HEK293 (cell line): ENCODE measurements at regions not wholly inside any gene's neighbourhood (a gene's known extent, or its start where the extent isn't known, plus 50 kb on each side); places are given as distances from the start of the nearest gene placed in this dataset.

ENCODE experiments used
- CTCF ChIA-PET: fragments of 350-600 bp; formaldehyde crosslinking; extraction: SDS; loops from one replicate; lab custom pipeline; 2021; ENCODE audit warnings: antibody characterized with exemption; lab: Yijun Ruan, JAX
- POLR2A ChIA-PET: fragments of 300-600 bp; formaldehyde crosslinking; extraction: SDS; loops from one replicate; lab custom pipeline; 2020; ENCODE audit warnings: antibody characterized with exemption, inconsistent platforms; lab: Yijun Ruan, JAX
- H3K27ac ChIP-seq: fragments of 200-500 bp; sonication (Bioruptor generic); 2 replicates; pipeline ENCODE4 v1.5.1; 2014; ENCODE audit warnings: low read depth, low read length, control low read depth, inconsistent platforms; ENCODE audit errors: extremely low read depth
- H3K36me3 ChIP-seq, 2 experiments: fragments of 200-500 bp in 1 of 2; sonication (Bioruptor generic) in 1 of 2; 1 replicate in 1 of 2; 2 replicates in 1 of 2; pipeline ENCODE4 v1.5.1; 2014 to 2017; ENCODE audit warnings: inconsistent platforms in 2 of 2, low read length in 2 of 2; ENCODE audit not compliant: control insufficient read depth in 2 of 2, insufficient read depth in 1 of 2
- H3K4me1 ChIP-seq: fragments of 200-500 bp; sonication (Bioruptor generic); 2 replicates; pipeline ENCODE4 v1.5.1; 2014; ENCODE audit warnings: mild to moderate bottlenecking, low read length, inconsistent platforms; ENCODE audit not compliant: control insufficient read depth, insufficient read depth
- H3K4me3 ChIP-seq: 2 replicates; pipeline ENCODE4 v1.5.1; 2011; ENCODE audit warnings: low read depth, mild to moderate bottlenecking, control low read depth, low read length, moderate library complexity
- H3K9me3 ChIP-seq: fragments of 200-500 bp; sonication (Bioruptor generic); 2 replicates; pipeline ENCODE4 v1.5.1; 2014; ENCODE audit warnings: low read depth, low read length, inconsistent platforms; ENCODE audit not compliant: control insufficient read depth, insufficient read depth
- EGR2 ChIP-seq: fragments of 450-650 bp; formaldehyde crosslinking; IDR thresholded peaks from 2 replicates; pipeline ENCODE4 v1.5.1; 2016; ENCODE audit warnings: low read depth, missing biosample characterization, missing genetic modification characterization
- GLIS2 ChIP-seq: fragments of 450-650 bp; formaldehyde crosslinking; IDR thresholded peaks from 2 replicates; pipeline ENCODE4 v1.5.1; 2016; ENCODE audit warnings: missing biosample characterization, missing genetic modification characterization
- IKZF3 ChIP-seq: fragments of 450-650 bp; IDR thresholded peaks from 2 replicates; pipeline ENCODE4 v1.5.0; 2018; ENCODE audit warnings: missing biosample characterization, mild to moderate bottlenecking, missing genetic modification characterization, moderate library complexity
- MZF1 ChIP-seq: fragments of 450-650 bp; formaldehyde crosslinking; IDR thresholded peaks from 2 replicates; pipeline ENCODE4 v1.5.1; 2017; ENCODE audit warnings: missing biosample characterization, missing genetic modification characterization, borderline replicate concordance
- REPIN1 ChIP-seq: fragments of 450-650 bp; formaldehyde crosslinking; IDR thresholded peaks from 2 replicates; pipeline ENCODE4 v1.5.1; 2017; ENCODE audit warnings: missing biosample characterization, missing genetic modification characterization, low read depth
- SCRT2 ChIP-seq: fragments of 450-650 bp; formaldehyde crosslinking; IDR thresholded peaks from 2 replicates; pipeline ENCODE4 v1.5.1; 2016; ENCODE audit warnings: missing biosample characterization, missing genetic modification characterization
- SP2 ChIP-seq: fragments of 450-650 bp; formaldehyde crosslinking; IDR thresholded peaks from 2 replicates; pipeline ENCODE4 v1.5.1; 2016; ENCODE audit warnings: missing biosample characterization, missing genetic modification characterization
- SP3 ChIP-seq: fragments of 450-650 bp; formaldehyde crosslinking; IDR thresholded peaks from 2 replicates; pipeline ENCODE4 v1.5.1; 2016; ENCODE audit warnings: missing biosample characterization, missing genetic modification characterization
- ZBTB17 ChIP-seq: fragments of 450-650 bp; formaldehyde crosslinking; IDR thresholded peaks from 2 replicates; pipeline ENCODE4 v1.5.1; 2016; ENCODE audit warnings: missing biosample characterization, missing genetic modification characterization
- ZFHX2 ChIP-seq: fragments of 450-650 bp; formaldehyde crosslinking; conservative IDR thresholded peaks from 2 replicates; pipeline ENCODE4 v1.5.1; 2016; ENCODE audit warnings: missing biosample characterization, missing genetic modification characterization
- ZFP37 ChIP-seq: fragments of 450-650 bp; formaldehyde crosslinking; IDR thresholded peaks from 2 replicates; pipeline ENCODE4 v1.5.1; 2016; ENCODE audit warnings: missing biosample characterization, missing genetic modification characterization
- ZNF335 ChIP-seq: fragments of 450-650 bp; formaldehyde crosslinking; conservative IDR thresholded peaks from 2 replicates; pipeline ENCODE4 v1.5.1; 2016; ENCODE audit warnings: missing biosample characterization, missing genetic modification characterization
- ZNF341 ChIP-seq: fragments of 450-650 bp; formaldehyde crosslinking; IDR thresholded peaks from 2 replicates; pipeline ENCODE4; 2016; ENCODE audit warnings: low read depth, missing biosample characterization, missing genetic modification characterization
- ZNF433 ChIP-seq: fragments of 450-650 bp; formaldehyde crosslinking; IDR thresholded peaks from 2 replicates; pipeline ENCODE4 v1.5.1; 2016; ENCODE audit warnings: missing biosample characterization, missing genetic modification characterization, low read depth
- ZNF785 ChIP-seq: fragments of 450-650 bp; formaldehyde crosslinking; IDR thresholded peaks from 2 replicates; pipeline ENCODE4 v1.5.1; 2016; ENCODE audit warnings: missing biosample characterization, missing genetic modification characterization
- TF ChIP-seq, protein P1 (sequence below): fragments of 450-650 bp; formaldehyde crosslinking; IDR thresholded peaks from 2 replicates; pipeline ENCODE4 v1.5.1; 2016; ENCODE audit warnings: missing biosample characterization, missing genetic modification characterization
- TF ChIP-seq, protein P2 (sequence below): fragments of 450-650 bp; formaldehyde crosslinking; IDR thresholded peaks from 2 replicates; pipeline ENCODE4 v1.5.1; 2016; ENCODE audit warnings: missing biosample characterization, missing genetic modification characterization
- TF ChIP-seq, protein P3 (sequence below): fragments of 450-650 bp; formaldehyde crosslinking; IDR thresholded peaks from 2 replicates; pipeline ENCODE4 v1.5.1; 2016; ENCODE audit warnings: missing biosample characterization, missing genetic modification characterization
- TF ChIP-seq, protein P4 (sequence below): fragments of 450-650 bp; formaldehyde crosslinking; conservative IDR thresholded peaks from 2 replicates; pipeline ENCODE4 v1.5.1; 2016; ENCODE audit warnings: low read depth, missing biosample characterization, missing genetic modification characterization
- TF ChIP-seq, protein P5 (sequence below): fragments of 450-650 bp; IDR thresholded peaks from 2 replicates; pipeline ENCODE4 v1.5.1; 2018; ENCODE audit warnings: missing biosample characterization, mild to moderate bottlenecking, missing genetic modification characterization

DNA sequence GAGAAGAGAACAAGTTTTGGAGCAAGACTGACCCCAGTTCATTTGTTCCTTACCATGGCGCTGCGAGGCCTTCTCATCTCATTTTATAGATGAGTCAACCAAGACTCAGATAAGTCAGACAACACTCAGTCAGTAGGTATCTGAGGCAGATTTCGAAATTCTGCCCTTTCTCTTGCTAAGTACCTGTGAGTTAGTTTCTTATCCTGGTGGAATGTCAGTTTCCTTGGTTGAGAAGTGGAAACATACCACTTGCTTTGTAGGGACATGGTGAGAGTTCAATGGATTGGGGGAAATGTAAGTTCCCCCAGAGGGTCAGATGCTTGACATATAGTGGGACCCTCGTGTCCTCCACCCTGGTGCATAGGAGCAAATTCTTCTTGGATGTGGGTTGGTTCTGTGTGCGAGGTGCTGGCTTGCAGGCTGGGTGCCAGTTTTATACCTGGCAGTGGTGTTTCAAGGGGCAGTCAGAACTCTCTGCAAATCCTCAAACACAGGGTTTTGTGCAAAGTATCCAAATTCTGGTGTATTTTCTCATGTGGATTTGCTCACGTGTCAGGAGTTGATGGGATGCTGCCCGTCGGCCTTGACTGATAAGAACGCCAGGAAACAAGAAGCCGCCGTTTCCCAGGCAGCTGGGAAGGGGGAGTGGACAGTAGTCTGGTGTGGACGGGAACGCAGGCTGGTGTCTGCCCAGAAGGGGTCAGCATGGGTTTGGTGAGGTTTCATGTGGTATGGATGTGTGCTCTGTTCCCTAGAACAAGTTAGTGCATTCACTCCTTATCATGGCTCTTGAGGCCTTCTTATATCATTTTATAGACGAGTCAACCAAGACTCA is 61.1 kb upstream of the CIBAR2 start (continued):
- TF ChIP-seq, protein P1, sequence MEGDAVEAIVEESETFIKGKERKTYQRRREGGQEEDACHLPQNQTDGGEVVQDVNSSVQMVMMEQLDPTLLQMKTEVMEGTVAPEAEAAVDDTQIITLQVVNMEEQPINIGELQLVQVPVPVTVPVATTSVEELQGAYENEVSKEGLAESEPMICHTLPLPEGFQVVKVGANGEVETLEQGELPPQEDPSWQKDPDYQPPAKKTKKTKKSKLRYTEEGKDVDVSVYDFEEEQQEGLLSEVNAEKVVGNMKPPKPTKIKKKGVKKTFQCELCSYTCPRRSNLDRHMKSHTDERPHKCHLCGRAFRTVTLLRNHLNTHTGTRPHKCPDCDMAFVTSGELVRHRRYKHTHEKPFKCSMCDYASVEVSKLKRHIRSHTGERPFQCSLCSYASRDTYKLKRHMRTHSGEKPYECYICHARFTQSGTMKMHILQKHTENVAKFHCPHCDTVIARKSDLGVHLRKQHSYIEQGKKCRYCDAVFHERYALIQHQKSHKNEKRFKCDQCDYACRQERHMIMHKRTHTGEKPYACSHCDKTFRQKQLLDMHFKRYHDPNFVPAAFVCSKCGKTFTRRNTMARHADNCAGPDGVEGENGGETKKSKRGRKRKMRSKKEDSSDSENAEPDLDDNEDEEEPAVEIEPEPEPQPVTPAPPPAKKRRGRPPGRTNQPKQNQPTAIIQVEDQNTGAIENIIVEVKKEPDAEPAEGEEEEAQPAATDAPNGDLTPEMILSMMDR (tag by site-specific recombination) = peak; percentile 53; the same call in 1 of the 2 replicates
- TF ChIP-seq ZNF433 (tag by site-specific recombination) = no peak
- TF ChIP-seq, protein P2, sequence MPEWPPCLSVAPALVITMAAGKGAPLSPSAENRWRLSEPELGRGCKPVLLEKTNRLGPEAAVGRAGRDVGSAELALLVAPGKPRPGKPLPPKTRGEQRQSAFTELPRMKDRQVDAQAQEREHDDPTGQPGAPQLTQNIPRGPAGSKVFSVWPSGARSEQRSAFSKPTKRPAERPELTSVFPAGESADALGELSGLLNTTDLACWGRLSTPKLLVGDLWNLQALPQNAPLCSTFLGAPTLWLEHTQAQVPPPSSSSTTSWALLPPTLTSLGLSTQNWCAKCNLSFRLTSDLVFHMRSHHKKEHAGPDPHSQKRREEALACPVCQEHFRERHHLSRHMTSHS (tag by site-specific recombination) = no peak

DNA sequence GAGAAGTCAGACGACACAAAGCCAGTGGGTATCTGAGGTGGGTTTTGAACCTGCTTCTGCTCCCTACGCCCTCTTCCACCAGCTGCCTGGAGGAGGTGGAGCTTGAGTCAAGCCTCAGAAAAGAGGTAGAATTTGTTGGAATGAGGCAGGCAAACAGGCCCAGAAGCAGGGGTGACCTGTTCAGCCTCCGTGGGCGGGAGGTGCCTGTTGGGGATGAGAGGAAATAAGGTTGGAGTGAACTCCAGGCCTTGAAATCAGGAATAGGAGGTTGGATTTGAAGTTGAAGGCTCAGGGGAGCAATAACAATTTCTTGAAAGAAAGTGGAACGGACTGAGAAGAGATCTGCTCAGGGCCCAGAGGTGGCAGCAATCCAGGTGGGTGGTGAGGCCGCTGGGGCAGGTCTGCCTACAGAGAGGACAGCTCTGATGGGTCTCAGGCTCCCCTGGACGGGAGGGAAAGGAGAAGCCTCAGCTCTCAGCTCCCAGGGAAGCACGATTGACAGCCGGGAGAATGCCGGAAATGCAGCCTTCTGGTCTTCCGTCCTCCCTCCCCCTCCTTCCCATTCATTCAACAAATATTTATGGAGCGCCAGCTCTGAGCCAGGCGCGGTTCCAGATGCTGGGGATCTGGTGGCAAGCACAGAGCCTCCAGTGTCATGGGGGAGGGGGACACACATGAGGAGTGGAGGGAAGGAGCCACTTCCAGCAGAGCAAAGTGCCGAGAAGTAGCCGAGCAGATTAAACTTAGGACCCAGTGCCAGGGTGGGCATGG is 61.9 kb upstream of the CIBAR2 start:
- peaks cover 0 to 37% of the 10 kb centered on the region in 2 experiments; a peak in 1 of 3 replicates for H3K36me3 ChIP-seq
- no peak overlapping the region; the same call in 1 of the 2 replicates for H3K27ac ChIP-seq
- POLR2A ChIA-PET = no interaction called here
- no peak overlapping the region for H3K4me3 ChIP-seq
- peaks cover 9% of the 10 kb centered on the region for H3K4me1 ChIP-seq
- no peaks in the 10 kb centered on the region for H3K9me3 ChIP-seq
- TF ChIP-seq, protein P2 (tag by site-specific recombination) = no peak
- TF ChIP-seq ZNF341 (tag by site-specific recombination) (peak; percentile 79), ZFP37 (tag by site-specific recombination) (no peak), ZNF785 (no peak), IKZF3 (tag by site-specific recombination) (peak; percentile 25; the same call in 1 of the 2 replicates), EGR2 (tag by site-specific recombination) (peak; percentile 43), GLIS2 (peak; percentile 35; the same call in 1 of the 2 replicates), SCRT2 (tag by site-specific recombination) (peak; percentile 25; the same call in 1 of the 2 replicates), ZBTB17 (0 out of 2 replicates have a peak, but pooled peaks have one; percentile 18), MZF1 (peak; percentile 68; the same call in 1 of the 2 replicates), REPIN1 (tag by site-specific recombination) (no peak), SP2 (peak; percentile 35; the same call in 1 of the 2 replicates), ZFHX2 (tag by site-specific recombination) (peak; percentile 69), ZNF335 (peak; percentile 24; the same call in 1 of the 2 replicates), SP3 (tag by site-specific recombination) (no peak)
- TF ChIP-seq, protein P3, sequence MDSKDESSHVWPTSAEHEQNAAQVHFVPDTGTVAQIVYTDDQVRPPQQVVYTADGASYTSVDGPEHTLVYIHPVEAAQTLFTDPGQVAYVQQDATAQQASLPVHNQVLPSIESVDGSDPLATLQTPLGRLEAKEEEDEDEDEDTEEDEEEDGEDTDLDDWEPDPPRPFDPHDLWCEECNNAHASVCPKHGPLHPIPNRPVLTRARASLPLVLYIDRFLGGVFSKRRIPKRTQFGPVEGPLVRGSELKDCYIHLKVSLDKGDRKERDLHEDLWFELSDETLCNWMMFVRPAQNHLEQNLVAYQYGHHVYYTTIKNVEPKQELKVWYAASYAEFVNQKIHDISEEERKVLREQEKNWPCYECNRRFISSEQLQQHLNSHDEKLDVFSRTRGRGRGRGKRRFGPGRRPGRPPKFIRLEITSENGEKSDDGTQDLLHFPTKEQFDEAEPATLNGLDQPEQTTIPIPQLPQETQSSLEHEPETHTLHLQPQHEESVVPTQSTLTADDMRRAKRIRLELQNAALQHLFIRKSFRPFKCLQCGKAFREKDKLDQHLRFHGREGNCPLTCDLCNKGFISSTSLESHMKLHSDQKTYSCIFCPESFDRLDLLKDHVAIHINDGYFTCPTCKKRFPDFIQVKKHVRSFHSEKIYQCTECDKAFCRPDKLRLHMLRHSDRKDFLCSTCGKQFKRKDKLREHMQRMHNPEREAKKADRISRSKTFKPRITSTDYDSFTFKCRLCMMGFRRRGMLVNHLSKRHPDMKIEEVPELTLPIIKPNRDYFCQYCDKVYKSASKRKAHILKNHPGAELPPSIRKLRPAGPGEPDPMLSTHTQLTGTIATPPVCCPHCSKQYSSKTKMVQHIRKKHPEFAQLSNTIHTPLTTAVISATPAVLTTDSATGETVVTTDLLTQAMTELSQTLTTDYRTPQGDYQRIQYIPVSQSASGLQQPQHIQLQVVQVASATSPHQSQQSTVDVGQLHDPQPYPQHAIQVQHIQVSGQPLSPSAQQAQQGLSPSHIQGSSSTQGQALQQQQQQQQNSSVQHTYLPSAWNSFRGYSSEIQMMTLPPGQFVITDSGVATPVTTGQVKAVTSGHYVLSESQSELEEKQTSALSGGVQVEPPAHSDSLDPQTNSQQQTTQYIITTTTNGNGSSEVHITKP (tag by site-specific recombination) = 0 out of 2 replicates have a peak, but pooled peaks have one; percentile 38
- TF ChIP-seq, protein P4, sequence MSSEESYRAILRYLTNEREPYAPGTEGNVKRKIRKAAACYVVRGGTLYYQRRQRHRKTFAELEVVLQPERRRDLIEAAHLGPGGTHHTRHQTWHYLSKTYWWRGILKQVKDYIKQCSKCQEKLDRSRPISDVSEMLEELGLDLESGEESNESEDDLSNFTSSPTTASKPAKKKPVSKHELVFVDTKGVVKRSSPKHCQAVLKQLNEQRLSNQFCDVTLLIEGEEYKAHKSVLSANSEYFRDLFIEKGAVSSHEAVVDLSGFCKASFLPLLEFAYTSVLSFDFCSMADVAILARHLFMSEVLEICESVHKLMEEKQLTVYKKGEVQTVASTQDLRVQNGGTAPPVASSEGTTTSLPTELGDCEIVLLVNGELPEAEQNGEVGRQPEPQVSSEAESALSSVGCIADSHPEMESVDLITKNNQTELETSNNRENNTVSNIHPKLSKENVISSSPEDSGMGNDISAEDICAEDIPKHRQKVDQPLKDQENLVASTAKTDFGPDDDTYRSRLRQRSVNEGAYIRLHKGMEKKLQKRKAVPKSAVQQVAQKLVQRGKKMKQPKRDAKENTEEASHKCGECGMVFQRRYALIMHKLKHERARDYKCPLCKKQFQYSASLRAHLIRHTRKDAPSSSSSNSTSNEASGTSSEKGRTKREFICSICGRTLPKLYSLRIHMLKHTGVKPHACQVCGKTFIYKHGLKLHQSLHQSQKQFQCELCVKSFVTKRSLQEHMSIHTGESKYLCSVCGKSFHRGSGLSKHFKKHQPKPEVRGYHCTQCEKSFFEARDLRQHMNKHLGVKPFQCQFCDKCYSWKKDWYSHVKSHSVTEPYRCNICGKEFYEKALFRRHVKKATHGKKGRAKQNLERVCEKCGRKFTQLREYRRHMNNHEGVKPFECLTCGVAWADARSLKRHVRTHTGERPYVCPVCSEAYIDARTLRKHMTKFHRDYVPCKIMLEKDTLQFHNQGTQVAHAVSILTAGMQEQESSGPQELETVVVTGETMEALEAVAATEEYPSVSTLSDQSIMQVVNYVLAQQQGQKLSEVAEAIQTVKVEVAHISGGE (tag by site-specific recombination) = peak; percentile 43; the same call in 1 of the 2 replicates
- TF ChIP-seq, protein P5, sequence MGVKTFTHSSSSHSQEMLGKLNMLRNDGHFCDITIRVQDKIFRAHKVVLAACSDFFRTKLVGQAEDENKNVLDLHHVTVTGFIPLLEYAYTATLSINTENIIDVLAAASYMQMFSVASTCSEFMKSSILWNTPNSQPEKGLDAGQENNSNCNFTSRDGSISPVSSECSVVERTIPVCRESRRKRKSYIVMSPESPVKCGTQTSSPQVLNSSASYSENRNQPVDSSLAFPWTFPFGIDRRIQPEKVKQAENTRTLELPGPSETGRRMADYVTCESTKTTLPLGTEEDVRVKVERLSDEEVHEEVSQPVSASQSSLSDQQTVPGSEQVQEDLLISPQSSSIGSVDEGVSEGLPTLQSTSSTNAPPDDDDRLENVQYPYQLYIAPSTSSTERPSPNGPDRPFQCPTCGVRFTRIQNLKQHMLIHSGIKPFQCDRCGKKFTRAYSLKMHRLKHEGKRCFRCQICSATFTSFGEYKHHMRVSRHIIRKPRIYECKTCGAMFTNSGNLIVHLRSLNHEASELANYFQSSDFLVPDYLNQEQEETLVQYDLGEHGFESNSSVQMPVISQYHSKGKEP (tag by site-specific recombination) = 0 out of 2 replicates have a peak, but pooled peaks have one; percentile 11
- CTCF ChIA-PET = interaction anchor here (0.5 to 1.3 kb wide), 4 partner anchors 18 to 80 kb away, joined by 3 to 8 read pairs (median 4); no protein-coding TSS in a partner anchor
